CD4-positive, alpha-beta T cell treated with Interleukin-6 for 4 hours (primary cell): ENCODE measurements at regions not wholly inside any gene's neighbourhood (a gene's known extent, or its start where the extent isn't known, plus 50 kb on each side); places are given as distances from the start of the nearest gene placed in this dataset.

Experiments
- DNase-seq: peaks from one replicate; pipeline ENCODE4 v3.0.0-alpha.2; 2020; ENCODE audit warnings: mixed read lengths

- no peak for DNase-seq
These were observed 66.6 kb upstream of the GDNF start for GRCh38 chr5:37906416-37906815.

GRCh38 chr5:37905230-37905629 is 65.4 kb upstream of the GDNF start:
- no peak for DNase-seq

- DNase-seq, result no peak
These were observed 62.5 kb upstream of the GDNF start for GRCh38 chr5:37902323-37902722.

- DNase-seq, result no peak
These were observed 60.9 kb upstream of the GDNF start for GRCh38 chr5:37900692-37901091.

- DNase-seq, result no peak
These were observed 59.2 kb upstream of the GDNF start for GRCh38 chr5:37899037-37899436.

GRCh38 chr5:37896159-37896558 is 56.3 kb upstream of the GDNF start:
- DNase-seq, result no peak

GRCh38 chr5:37893434-37894134 is 53.7 kb upstream of the GDNF start:
- DNase-seq, result no peak

GRCh38 chr5:37892586-37892985 is 52.7 kb upstream of the GDNF start:
- DNase-seq, result no peak

GRCh38 chr5:37891832-37892231 is 52.0 kb upstream of the GDNF start:
- no peak for DNase-seq

- DNase-seq, result no peak
These were observed 49.9 kb upstream of the GDNF start for GRCh38 chr5:37889612-37890317.
